Ascending aorta (tissue), 2 donors: ENCODE measurements at regions not wholly inside any gene's neighbourhood (a gene's known extent, or its start where the extent isn't known, plus 50 kb on each side); places are given as distances from the start of the nearest gene placed in this dataset.

ENCODE experiments used
- DNase-seq, 2 donors: peaks; one replicate each; pipeline ENCODE4 v3.0.0-alpha.2; 2019; ENCODE audit warnings: low spot score in 2 of 2
- H3K27ac ChIP-seq, 2 donors: fragments of 200-600 bp; sonication (generic); one replicate each; pipeline ENCODE4 v1.5.1; 2016 to 2017; ENCODE audit warnings: mild to moderate bottlenecking in 1 of 2
- H3K27me3 ChIP-seq: fragments of 200-600 bp; sonication (generic); one replicate; pipeline ENCODE4 v1.5.1; 2017
- H3K36me3 ChIP-seq, 2 donors: fragments of 200-600 bp; sonication (generic); one replicate each; pipeline ENCODE4 v1.5.1; 2016
- H3K4me1 ChIP-seq, 2 donors: fragments of 200-600 bp; sonication (generic); one replicate each; pipeline ENCODE4 v1.5.1; 2016 to 2017; ENCODE audit warnings: mild to moderate bottlenecking in 1 of 2
- H3K4me3 ChIP-seq, 2 donors: fragments of 200-600 bp; sonication (generic); one replicate each; pipeline ENCODE4 v1.5.1; 2016 to 2017; ENCODE audit warnings: mild to moderate bottlenecking in 1 of 2
- H3K9me3 ChIP-seq, 2 donors: fragments of 200-600 bp; sonication (generic); one replicate each; pipeline ENCODE4 v1.5.1; 2016
- intact Hi-C: fragments of 100-400 bp; cut with DNase I; formaldehyde crosslinking; loops from one replicate; pipeline ENCODE4 v1.15.1; 2023
- TF ChIP-seq, protein P1 (sequence below), 3 experiments: fragments of 200-600 bp in 2 of 3; fragments of 450-650 bp in 1 of 3; sonication (generic) in 2 of 3; IDR thresholded peaks; one replicate each; pipeline ENCODE4 v1.5.1; 2016 to 2019; ENCODE audit warnings: antibody characterized with exemption in 3 of 3, mild to moderate bottlenecking in 1 of 3, moderate library complexity in 1 of 3

DNA sequence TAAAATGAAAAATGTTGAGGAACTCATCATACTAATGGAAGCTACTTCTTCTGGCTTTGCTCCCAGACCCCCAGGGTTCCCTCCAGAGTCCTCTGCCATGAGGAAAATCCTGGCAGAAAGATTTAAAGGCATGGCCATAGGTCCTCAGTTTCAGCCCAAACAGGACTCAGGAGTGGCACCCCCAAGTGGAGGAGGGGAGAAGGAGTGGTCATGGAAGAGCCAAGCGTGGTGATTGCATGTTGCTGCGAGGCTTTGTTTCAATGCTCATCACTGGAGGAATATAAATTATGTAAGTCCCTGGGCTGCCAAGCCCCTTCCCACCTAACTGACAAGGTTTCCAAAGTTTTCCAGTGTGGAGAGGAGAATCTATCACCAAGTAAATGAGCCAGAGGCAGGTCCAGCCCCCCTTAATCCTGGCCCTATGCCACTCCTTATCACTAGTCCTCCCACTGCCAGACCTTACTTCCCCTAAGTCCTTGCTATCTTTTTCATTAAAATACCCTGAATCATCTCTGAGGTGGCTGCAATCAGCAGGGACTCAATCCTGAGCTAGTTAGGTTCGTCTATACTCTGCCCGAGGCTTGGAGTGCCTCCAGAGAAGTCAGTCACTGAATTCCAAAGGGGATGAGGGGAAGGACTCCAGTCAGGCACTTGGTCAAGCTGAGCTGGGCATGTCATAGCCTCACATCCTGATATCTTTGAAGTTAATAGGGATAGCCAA lies 70.7 kb upstream of the TAF1L start:
- DNase-seq: no peak
- Histone ChIP-seq H3K27me3 (no peaks in the 10 kb centered on the region), H3K27ac (no peak overlapping the region), H3K9me3 (no peaks in the 10 kb centered on the region), H3K36me3 (no peaks in the 10 kb centered on the region), H3K4me1 (no peaks in the 10 kb centered on the region), H3K4me3 (no peak overlapping the region)
- intact Hi-C loops: no loop called here
- TF ChIP-seq, protein P1, sequence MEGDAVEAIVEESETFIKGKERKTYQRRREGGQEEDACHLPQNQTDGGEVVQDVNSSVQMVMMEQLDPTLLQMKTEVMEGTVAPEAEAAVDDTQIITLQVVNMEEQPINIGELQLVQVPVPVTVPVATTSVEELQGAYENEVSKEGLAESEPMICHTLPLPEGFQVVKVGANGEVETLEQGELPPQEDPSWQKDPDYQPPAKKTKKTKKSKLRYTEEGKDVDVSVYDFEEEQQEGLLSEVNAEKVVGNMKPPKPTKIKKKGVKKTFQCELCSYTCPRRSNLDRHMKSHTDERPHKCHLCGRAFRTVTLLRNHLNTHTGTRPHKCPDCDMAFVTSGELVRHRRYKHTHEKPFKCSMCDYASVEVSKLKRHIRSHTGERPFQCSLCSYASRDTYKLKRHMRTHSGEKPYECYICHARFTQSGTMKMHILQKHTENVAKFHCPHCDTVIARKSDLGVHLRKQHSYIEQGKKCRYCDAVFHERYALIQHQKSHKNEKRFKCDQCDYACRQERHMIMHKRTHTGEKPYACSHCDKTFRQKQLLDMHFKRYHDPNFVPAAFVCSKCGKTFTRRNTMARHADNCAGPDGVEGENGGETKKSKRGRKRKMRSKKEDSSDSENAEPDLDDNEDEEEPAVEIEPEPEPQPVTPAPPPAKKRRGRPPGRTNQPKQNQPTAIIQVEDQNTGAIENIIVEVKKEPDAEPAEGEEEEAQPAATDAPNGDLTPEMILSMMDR (IDR thresholded peaks at IDR 0.05): no peak

DNA sequence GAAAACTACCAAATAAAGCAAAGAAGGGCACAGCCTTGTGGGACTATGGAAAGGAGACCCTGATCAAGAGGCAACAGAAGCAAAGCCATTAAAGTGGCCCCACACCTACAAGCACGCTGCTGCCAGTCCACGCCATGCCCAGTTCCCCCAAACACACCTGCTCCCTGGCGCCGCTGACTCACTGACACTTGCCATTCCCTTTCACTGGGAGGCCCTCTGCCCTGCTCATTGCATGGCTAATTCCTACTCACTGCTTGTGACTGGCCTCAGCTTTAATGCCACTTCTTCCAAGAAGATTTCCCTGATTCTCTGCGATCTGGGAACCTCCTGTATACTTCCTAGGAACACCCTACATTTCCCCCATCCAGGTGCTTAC lies 71.2 kb upstream of the TAF1L start:
- intact Hi-C loops: no loop called here
- H3K4me3 ChIP-seq: no peak overlapping the region

DNA sequence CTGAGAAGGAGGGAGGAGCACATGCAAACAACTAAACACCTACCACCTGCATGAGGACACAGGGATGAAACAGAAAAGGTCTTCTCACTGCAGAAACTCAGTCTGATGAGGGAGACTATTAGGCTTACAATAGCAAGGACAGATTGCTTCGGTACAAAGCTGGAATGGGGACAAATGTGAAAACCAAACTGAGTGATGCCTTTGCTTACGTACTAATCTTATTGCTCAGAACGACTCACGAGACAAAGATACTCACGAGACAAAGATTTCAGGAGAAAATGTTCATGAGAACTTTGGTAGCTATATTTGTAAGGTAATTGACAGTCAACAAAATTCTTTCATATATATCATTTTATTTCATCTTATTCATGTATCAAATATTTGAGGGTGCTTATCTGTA lies 71.9 kb upstream of the TAF1L start:
- TF ChIP-seq, protein P1 (IDR thresholded peaks at IDR 0.05): no peak
- no peak overlapping the region for H3K4me3 ChIP-seq
- intact Hi-C loops: no loop called here
- no peaks in the 10 kb centered on the region for H3K27me3 ChIP-seq
- H3K36me3 ChIP-seq: no peaks in the 10 kb centered on the region
- no peaks in the 10 kb centered on the region for H3K4me1 ChIP-seq
- no peak overlapping the region for H3K27ac ChIP-seq
- H3K9me3 ChIP-seq: no peaks in the 10 kb centered on the region
- DNase-seq: no peak

More for the DNA sequence above, 71.2 kb upstream of the TAF1L start:
- DNase-seq: no peak
- Histone ChIP-seq H3K36me3 (no peaks in the 10 kb centered on the region), H3K9me3 (no peaks in the 10 kb centered on the region), H3K27me3 (no peaks in the 10 kb centered on the region), H3K4me1 (no peaks in the 10 kb centered on the region), H3K27ac (no peak overlapping the region)
- TF ChIP-seq, protein P1 (IDR thresholded peaks at IDR 0.05): no peak

DNA sequence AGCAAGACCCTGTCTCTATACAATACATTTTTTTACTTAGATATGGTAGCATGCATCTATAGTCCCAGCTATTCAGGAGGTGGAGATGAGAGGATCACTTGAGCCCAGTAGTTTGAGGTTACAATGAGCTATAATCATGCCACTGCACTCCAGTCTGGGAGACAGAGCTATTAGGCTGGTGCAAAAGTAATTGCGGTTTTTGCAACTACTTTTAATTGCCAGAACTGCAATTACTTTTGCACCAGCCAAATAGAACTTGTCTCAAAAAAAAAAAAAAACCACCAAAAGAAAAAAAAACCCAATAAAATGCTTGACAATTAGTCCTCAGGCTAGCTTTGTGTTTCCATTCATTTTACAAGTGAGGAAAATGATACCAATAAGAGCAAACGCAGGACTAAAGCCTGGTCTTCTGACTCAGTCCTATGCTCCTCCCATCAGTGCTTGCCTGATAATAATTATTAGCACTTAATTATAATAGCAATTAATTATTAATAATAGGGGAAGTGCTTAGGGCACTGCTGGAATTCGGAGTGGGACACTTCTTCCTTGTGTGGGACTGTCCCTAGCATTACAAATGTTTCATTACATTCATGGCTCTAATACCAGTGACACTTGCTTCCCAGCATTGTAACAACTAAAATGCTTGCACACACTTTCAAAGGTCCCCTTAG lies 73.1 kb upstream of the TAF1L start:
- no peak for DNase-seq
- H3K36me3 ChIP-seq: no peaks in the 10 kb centered on the region
- no peaks in the 10 kb centered on the region for H3K4me1 ChIP-seq
- no peaks in the 10 kb centered on the region for H3K9me3 ChIP-seq
- no peak overlapping the region for H3K27ac ChIP-seq
- no peaks in the 10 kb centered on the region for H3K27me3 ChIP-seq
- TF ChIP-seq, protein P1 (IDR thresholded peaks at IDR 0.05): no peak
- intact Hi-C loops: no loop called here
- no peak overlapping the region for H3K4me3 ChIP-seq

DNA sequence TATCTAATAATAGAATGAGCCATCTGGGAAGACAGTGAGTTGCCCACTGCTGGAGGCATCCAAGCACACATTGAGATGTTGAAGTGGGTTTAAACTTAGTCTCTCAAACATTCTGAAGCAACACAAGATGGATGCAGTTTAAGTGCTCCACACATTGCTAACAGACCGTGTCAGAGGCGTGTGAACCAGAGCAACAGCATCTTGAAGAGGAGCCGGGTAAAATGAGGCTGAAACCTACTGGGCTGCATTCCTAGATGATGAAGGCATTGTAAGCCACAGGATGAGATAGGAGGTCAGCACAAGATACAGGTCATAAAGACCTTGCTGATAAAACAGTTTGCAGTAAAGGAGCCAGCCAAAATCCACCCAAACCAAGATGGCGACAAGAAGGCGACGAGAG lies 73.5 kb upstream of the TMEM215 start:
- no peaks in the 10 kb centered on the region for H3K4me1 ChIP-seq
- TF ChIP-seq, protein P1 (IDR thresholded peaks at IDR 0.05): no peak
- H3K27me3 ChIP-seq: no peaks in the 10 kb centered on the region
- DNase-seq: no peak
- no peak overlapping the region for H3K4me3 ChIP-seq
- no peaks in the 10 kb centered on the region for H3K9me3 ChIP-seq
- no peak overlapping the region for H3K27ac ChIP-seq
- intact Hi-C loops: no loop called here
- no peaks in the 10 kb centered on the region for H3K36me3 ChIP-seq
